Endodermal cell (in vitro differentiated cells): ENCODE measurements at regions not wholly inside any gene's neighbourhood (a gene's known extent, or its start where the extent isn't known, plus 50 kb on each side); places are given as distances from the start of the nearest gene placed in this dataset.

Experiments
- DNase-seq: peaks from one replicate; pipeline ENCODE4 v3.0.0-alpha.2; 2017
- H3K27ac ChIP-seq: 2 replicates; pipeline ENCODE4 v1.5.1; 2013; ENCODE audit warnings: mild to moderate bottlenecking, low read depth, low read length, moderate library complexity
- H3K27me3 ChIP-seq: 2 replicates; pipeline ENCODE4 v1.6.1; 2013; ENCODE audit warnings: mild to moderate bottlenecking, low read length, moderate library complexity; ENCODE audit not compliant: insufficient read depth, control insufficient read depth, poor library complexity, severe bottlenecking
- H3K36me3 ChIP-seq: 2 replicates; pipeline ENCODE4 v1.7.0; 2013; ENCODE audit warnings: mild to moderate bottlenecking, low read length, moderate library complexity; ENCODE audit not compliant: control insufficient read depth, insufficient read depth
- H3K4me1 ChIP-seq: one replicate; pipeline ENCODE4 v1.7.0; 2013; ENCODE audit warnings: low read length; ENCODE audit not compliant: control insufficient read depth, insufficient read depth
- H3K4me3 ChIP-seq: 2 replicates; pipeline ENCODE4 v1.5.1; 2013; ENCODE audit warnings: mild to moderate bottlenecking, low read length, moderate library complexity
- H3K9ac ChIP-seq: 2 replicates; pipeline ENCODE4 v1.6.1; 2013; ENCODE audit warnings: mild to moderate bottlenecking, low read length, moderate library complexity; ENCODE audit not compliant: poor library complexity, severe bottlenecking; ENCODE audit errors: extremely low read depth
- H3K9me3 ChIP-seq: 2 replicates; pipeline ENCODE4 v1.6.1; 2013; ENCODE audit warnings: mild to moderate bottlenecking, low read length, moderate library complexity; ENCODE audit not compliant: control insufficient read depth
- H3K27ac Mint-ChIP-seq: 2 replicates; pipeline ENCODE4 v1.8.0; 2020; ENCODE audit warnings: mixed read lengths
- H3K27me3 Mint-ChIP-seq: 2 replicates; pipeline ENCODE4 v1.8.0; 2021; ENCODE audit warnings: mild to moderate bottlenecking, mixed read lengths; ENCODE audit not compliant: insufficient read depth
- H3K36me3 Mint-ChIP-seq: 2 replicates; pipeline ENCODE4 v1.8.0; 2020; ENCODE audit warnings: low read depth, mixed read lengths
- H3K4me1 Mint-ChIP-seq: 2 replicates; pipeline ENCODE4 v1.8.0; 2020; ENCODE audit warnings: mixed read lengths
- H3K4me3 Mint-ChIP-seq: 2 replicates; pipeline ENCODE4 v1.8.0; 2020; ENCODE audit warnings: mild to moderate bottlenecking, moderate library complexity, mixed read lengths
- H3K9me3 Mint-ChIP-seq: 2 replicates; pipeline ENCODE4 v1.8.0; 2020; ENCODE audit warnings: mild to moderate bottlenecking, mixed read lengths
- WGBS, 2 experiments: methylation state at CpG; one replicate each; pipeline versions ENCODE4 v1.1.5 to v1.1.7; 2013; ENCODE audit warnings: missing lambda C conversion rate in 2 of 2, mixed read lengths in 1 of 2; ENCODE audit not compliant: insufficient coverage in 1 of 2, insufficient read length in 1 of 2; 5-methylcytosine and 5-hydroxymethylcytosine counted together
- TF ChIP-seq, protein P1 (sequence below): fragments of 200-600 bp; sonication (generic); conservative IDR thresholded peaks from 2 replicates; pipeline ENCODE4 v1.5.0; 2021; ENCODE audit warnings: antibody characterized with exemption, mild to moderate bottlenecking

DNA sequence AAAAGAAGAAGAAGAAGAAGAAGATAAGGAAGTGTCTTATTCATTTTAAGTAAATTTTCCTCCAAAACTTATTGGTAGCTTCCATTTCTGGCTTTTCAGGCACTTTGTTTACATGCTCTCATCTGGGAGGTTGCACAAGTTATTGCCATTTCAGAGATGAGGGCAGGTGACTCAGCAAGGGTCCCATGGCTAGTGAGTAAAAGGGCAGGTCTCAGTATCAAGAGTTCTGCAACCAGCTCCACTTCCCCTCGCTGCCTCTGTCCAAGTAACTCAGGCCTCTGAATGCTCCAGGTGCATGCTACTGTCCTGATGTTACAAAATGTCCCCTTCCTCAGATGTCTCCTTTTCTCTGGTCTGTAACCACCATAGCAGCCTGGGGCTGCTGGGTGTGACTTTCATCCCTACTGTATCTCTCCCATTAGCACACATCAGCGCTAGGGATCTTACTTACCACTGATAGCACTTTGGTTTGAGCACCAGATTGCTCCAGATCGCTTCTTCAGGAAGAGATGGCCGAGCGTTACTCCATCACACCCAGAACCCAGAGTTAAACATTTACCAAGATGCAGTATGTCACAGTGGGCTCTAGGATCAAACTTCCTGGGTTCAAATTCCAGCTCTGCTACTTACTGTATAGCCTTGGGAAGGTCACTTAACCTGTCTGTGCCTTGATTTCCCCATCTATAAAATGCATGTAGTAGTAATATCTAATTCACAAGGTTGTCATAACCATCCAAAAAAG lies 57.4 kb upstream of the LAPTM4A start:
- no peak overlapping the region for H3K27ac Mint-ChIP-seq
- Histone ChIP-seq H3K27ac (no peak overlapping the region), H3K36me3 (no peaks in the 10 kb centered on the region), H3K27me3 (peaks cover 6% of the 10 kb centered on the region), H3K9ac (no peak overlapping the region), H3K4me1 (no peaks in the 10 kb centered on the region), H3K4me3 (no peak overlapping the region), H3K9me3 (no peaks in the 10 kb centered on the region)
- TF ChIP-seq, protein P1, sequence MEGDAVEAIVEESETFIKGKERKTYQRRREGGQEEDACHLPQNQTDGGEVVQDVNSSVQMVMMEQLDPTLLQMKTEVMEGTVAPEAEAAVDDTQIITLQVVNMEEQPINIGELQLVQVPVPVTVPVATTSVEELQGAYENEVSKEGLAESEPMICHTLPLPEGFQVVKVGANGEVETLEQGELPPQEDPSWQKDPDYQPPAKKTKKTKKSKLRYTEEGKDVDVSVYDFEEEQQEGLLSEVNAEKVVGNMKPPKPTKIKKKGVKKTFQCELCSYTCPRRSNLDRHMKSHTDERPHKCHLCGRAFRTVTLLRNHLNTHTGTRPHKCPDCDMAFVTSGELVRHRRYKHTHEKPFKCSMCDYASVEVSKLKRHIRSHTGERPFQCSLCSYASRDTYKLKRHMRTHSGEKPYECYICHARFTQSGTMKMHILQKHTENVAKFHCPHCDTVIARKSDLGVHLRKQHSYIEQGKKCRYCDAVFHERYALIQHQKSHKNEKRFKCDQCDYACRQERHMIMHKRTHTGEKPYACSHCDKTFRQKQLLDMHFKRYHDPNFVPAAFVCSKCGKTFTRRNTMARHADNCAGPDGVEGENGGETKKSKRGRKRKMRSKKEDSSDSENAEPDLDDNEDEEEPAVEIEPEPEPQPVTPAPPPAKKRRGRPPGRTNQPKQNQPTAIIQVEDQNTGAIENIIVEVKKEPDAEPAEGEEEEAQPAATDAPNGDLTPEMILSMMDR = no peak
- peaks cover 41% of the 10 kb centered on the region for H3K27me3 Mint-ChIP-seq
- H3K4me3 Mint-ChIP-seq = no peak overlapping the region
- no peaks in the 10 kb centered on the region for H3K36me3 Mint-ChIP-seq
- peaks cover 9% of the 10 kb centered on the region for H3K9me3 Mint-ChIP-seq
- peaks cover 5% of the 10 kb centered on the region for H3K4me1 Mint-ChIP-seq
- WGBS, 2 experiments = 92 to 94% methylated on average over 5 of the region's 5 CpGs
- no peak for DNase-seq

DNA sequence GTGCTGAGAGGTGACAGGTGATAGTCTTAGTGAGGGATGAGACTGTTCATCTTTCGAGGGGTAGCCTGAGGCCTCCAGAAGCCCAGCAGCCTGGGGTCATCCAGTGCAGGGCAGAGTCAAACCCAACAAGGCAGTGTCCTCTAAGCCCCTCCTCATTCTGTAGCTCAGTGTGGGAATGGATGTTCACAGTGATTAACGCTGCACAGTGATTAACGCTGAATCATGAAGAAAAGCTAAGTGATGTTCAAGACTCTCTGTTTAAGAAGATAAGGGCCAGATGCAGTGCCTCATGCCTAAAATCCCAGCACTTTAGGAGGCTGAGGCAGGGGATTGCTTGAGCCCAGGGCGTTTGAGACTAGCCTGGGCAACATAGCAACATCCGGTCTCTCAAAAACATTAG lies 56.3 kb upstream of the LAPTM4A start:
- no peak overlapping the region for H3K4me3 Mint-ChIP-seq

DNA sequence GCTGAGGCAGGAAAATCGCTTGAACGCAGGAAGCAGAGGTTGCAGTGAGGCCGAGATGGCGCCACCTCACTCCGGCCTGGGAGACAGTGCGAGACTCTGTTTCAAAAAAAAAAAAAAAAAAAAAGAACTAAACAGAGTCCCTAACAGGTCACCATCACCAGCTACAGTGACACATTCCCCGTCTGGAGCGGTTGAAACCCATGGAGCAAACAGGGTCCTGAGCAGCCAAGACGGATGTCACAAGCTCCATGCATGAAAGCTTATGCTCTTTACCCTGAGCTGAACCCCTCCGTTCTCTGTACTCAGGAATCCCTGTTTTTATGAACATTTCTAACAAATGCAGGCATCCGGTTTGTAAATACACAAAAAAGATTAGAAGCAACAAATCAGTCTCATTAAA lies 55.9 kb upstream of the LAPTM4A start:
- Histone ChIP-seq H3K4me1 (no peaks in the 10 kb centered on the region), H3K27ac (no peak overlapping the region), H3K9ac (no peak overlapping the region), H3K27me3 (no peaks in the 10 kb centered on the region), H3K4me3 (no peak overlapping the region), H3K9me3 (peaks cover 7% of the 10 kb centered on the region), H3K36me3 (no peaks in the 10 kb centered on the region)
- WGBS, 2 experiments = 95% methylated on average over 4 to 11 of the region's 11 CpGs
- Mint-ChIP-seq H3K9me3 (peaks cover 15% of the 10 kb centered on the region), H3K4me3 (peak overlapping the region; percentile 46), H3K27ac (no peak overlapping the region), H3K4me1 (peaks cover 5% of the 10 kb centered on the region), H3K27me3 (peaks cover 31% of the 10 kb centered on the region), H3K36me3 (no peaks in the 10 kb centered on the region)
- DNase-seq = no peak
- TF ChIP-seq, protein P1 = no peak

More for the DNA sequence above, 56.3 kb upstream of the LAPTM4A start:
- no peaks in the 10 kb centered on the region for H3K36me3 ChIP-seq
- peaks cover 2% of the 10 kb centered on the region for H3K27me3 ChIP-seq
- no peaks in the 10 kb centered on the region for H3K4me1 ChIP-seq
- TF ChIP-seq, protein P1 = no peak
- H3K4me1 Mint-ChIP-seq = peaks cover 5% of the 10 kb centered on the region
- H3K9ac ChIP-seq = no peak overlapping the region
- no peak overlapping the region for H3K27ac ChIP-seq
- H3K27me3 Mint-ChIP-seq = peaks cover 34% of the 10 kb centered on the region
- 89 to 90% methylated on average over 5 of the region's 5 CpGs for WGBS, 2 experiments
- no peak overlapping the region for H3K27ac Mint-ChIP-seq
- peaks cover 3% of the 10 kb centered on the region for H3K9me3 ChIP-seq
- peaks cover 11% of the 10 kb centered on the region for H3K9me3 Mint-ChIP-seq
- no peak for DNase-seq
- H3K4me3 ChIP-seq = no peak overlapping the region
- no peaks in the 10 kb centered on the region for H3K36me3 Mint-ChIP-seq
